GM12872 (cell line): ENCODE measurements at regions not wholly inside any gene's neighbourhood (a gene's known extent, or its start where the extent isn't known, plus 50 kb on each side); places are given as distances from the start of the nearest gene placed in this dataset.

Experiments
- TF ChIP-seq, protein P1 (sequence below): IDR thresholded peaks from 3 replicates; pipeline ENCODE4 v1.5.1; 2011; ENCODE audit warnings: low read depth, mild to moderate bottlenecking, low read length, moderate library complexity; ENCODE audit not compliant: insufficient read depth

DNA sequence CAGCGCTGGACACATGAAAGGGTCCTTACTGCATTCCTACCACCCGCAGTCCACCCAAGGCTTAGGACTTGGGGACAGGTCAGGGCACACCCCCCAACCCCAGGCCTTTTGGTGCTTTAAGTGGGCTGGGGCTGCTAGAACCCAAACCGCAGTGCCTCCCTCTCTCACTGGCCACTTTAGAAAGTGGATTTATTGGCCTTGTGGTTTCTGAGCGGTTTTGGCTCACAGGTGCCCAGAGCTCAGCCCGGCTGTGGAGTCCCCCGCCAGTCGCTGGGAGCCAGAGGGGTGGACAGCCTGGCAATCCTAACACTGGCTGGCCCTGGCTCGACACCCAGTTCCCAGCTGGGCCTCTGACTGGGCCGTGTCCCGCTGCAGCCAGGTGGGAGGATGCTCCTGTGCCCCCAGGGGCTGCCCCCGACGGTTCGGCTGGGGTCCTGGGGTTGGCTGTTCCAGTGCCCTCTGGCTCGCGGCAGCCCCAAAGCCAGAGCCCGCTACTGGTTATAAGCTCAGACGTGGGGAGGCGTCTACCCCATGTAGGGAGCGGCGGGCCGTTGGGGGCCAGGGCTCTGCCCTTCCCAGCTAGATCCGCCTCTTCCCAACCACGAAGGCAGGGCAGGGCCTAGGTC, 65.2 kb upstream of the RNU6ATAC start:
- TF ChIP-seq, protein P1, sequence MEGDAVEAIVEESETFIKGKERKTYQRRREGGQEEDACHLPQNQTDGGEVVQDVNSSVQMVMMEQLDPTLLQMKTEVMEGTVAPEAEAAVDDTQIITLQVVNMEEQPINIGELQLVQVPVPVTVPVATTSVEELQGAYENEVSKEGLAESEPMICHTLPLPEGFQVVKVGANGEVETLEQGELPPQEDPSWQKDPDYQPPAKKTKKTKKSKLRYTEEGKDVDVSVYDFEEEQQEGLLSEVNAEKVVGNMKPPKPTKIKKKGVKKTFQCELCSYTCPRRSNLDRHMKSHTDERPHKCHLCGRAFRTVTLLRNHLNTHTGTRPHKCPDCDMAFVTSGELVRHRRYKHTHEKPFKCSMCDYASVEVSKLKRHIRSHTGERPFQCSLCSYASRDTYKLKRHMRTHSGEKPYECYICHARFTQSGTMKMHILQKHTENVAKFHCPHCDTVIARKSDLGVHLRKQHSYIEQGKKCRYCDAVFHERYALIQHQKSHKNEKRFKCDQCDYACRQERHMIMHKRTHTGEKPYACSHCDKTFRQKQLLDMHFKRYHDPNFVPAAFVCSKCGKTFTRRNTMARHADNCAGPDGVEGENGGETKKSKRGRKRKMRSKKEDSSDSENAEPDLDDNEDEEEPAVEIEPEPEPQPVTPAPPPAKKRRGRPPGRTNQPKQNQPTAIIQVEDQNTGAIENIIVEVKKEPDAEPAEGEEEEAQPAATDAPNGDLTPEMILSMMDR, result no peak

DNA sequence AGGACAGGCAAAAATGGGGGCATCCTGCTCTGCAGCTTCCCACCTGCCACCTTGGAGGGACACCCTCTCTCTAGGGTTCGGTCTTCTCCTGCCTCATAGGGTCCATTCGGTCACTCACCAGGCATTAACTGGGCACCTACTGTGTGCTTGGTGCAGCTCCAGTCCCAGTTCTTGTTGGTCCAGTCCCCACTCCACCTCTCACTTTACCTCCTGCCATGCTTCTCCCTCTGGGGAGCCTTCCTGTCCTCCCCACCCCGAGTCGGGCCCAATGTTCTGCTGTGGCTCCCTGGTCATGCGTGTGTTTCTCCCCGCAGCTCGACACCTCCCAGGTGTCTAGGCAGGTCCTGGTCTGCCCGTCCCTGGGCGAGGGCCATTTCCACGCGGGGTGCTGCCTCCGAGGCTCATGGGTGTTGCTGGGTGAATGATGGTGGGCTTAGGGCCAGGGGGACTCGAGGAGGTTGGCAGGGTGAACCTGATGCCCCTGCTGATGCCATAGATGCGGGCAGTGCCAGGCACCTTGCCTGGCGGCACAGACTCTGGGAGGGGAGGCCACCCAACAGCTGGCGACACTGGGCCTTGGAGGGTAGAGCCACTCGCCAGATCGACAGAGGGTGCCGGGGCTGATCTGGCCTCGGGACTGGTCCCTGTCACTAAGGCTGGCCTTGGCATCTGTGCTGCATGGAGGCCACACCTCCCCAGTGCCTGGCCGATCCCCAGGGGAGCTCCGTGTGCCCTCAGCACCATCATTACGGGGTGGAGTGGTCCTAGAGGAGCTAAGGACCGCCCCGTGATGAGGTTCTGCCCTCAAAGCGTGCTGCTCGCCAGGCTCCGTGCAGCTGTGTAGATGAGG, 66.0 kb upstream of the RNU6ATAC start:
- TF ChIP-seq, protein P1, result no peak

DNA sequence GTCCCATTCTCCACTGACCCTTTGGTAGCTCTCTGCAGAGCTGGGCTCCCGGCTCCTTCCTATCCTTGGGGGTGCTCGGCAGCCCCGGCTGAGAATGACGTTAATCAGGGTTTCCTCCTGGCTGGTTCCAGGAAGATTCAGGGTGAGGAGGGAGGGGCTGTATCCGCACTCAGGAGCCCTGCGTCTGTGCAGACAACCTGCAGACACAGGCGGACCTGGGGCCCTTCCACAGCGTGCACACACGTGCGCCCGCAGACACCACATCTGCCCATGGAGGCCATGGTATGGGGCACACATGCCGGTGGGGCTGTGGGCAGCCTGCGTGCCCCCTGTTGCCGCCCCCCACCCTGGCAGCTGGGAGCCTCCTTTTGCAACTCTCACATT, 66.6 kb upstream of the RNU6ATAC start:
- TF ChIP-seq, protein P1, result no peak

DNA sequence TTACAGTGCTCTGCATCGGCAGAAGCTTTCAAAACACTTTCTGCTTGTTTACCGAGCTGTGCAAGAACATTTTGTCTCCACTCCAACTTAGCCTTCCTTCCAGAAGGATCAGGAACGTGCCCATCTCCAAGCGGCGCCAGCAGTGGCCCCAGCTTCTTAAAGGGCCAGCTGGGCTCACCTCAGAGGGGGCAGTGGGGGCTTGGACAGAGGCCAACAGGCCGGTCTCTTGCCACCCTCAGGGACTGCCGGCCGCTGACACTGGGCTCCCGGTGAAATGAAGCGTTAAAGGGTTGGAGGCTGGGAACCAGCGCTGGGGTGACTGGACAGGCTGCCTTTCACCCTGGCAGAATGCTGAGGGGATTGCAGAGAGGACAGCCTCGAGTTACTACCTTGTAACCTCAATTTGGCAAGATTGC, 67.0 kb upstream of the RNU6ATAC start:
- TF ChIP-seq, protein P1, result no peak

DNA sequence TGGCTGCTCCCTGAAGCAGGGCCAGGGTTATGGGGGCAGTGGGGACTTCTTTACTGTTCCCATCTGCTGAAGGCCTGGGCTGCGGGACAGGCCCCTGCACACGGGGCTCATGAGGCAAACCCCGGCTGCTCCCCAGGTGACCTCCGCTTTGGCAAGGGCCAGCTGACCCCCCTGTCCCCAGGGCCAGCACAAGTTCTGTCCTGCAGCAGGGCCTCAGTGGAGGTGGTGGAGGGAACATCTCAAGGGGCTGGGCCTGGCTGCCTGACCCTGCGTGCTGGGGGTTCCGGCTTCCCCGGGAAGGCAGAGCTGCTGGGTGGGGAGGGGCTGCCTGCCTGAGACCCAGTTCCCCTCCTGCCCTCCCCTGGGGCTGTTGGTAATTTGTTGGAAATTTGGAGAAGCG, 67.4 kb upstream of the RNU6ATAC start:
- TF ChIP-seq, protein P1, result no peak

DNA sequence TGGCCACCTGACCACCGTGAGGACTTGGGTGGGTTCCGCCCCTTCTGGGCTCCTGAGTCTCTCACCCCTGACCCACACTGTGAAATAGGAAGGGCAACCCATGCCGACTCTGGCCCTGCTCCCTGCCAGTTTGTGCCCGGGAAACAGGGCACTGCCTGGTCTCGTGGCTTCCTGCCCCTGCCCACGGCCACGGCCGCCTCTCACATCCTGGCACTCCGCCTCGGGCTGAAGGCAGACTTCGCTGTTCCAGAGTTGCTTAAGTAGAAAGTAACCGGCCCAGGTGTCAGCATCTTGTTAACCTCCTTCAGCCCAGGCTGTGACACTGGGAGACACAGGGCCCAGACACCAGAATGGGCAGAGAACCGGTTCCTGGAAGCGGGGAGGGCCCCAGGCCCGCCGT, 68.7 kb upstream of the RNU6ATAC start:
- TF ChIP-seq, protein P1, result no peak

DNA sequence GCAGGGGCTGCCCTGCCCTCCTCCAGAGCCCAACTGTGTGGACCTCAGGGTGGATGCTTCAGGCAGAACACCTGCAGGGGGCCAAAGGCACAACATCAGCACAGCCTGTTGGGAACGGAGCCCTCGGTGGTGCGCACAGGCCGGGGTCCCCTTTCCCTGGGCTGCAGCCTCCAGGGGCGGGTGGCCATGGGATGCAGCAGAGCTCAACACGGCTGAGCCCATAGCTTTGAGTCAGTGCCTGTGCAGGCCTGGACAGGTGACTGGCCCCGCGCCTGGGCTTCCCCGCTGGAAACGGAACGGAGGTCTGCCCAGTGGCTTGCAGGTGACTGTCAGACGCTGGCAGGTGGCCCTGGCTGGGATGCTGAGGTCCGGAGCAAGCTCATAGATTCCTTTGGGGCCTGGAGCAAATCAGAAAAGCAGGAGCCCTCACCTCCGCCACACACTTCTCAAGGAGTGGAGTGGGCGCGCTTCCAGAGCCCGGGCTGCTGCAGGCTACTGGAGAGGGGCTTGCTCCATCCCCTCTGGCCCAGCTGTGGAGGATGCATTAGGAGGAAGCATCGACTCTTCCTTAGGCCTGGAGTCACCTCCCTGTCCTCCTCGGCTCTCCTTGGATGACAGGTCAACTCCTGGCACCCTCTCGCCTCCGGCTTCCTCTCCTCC, 69.8 kb upstream of the RNU6ATAC start:
- TF ChIP-seq, protein P1, result no peak
